ENCODE measurements at regions not wholly inside any gene's neighbourhood (a gene's known extent, or its start where the extent isn't known, plus 50 kb on each side); places are given as distances from the start of the nearest gene placed in this dataset.
"Not testable (repeated sequence)": the region's sequence is repeated elsewhere in the genome, so short reads cannot be mapped to it uniquely, and the experiment has no call there.

DNA sequence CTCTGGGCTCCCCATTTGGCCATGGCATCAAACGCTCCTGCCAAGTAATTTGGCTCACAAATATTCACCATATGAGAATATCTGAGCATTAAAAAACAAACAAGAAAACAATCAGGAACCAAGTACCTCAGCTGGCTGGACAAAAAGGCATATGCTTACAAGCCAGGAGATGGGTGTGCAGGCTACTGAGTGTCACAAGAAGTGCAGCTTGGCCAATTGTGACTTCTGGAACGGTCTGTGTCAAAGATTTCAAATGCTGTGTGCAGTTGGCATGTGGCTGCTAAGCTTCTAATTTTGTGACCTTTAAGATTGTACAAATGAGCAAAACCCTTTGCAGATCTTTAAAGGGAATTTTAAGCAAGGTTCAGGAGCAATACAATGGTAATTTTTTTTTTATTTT, 274.0 kb downstream of the ANAPC1 start:
- TF ChIP-seq, protein P1, sequence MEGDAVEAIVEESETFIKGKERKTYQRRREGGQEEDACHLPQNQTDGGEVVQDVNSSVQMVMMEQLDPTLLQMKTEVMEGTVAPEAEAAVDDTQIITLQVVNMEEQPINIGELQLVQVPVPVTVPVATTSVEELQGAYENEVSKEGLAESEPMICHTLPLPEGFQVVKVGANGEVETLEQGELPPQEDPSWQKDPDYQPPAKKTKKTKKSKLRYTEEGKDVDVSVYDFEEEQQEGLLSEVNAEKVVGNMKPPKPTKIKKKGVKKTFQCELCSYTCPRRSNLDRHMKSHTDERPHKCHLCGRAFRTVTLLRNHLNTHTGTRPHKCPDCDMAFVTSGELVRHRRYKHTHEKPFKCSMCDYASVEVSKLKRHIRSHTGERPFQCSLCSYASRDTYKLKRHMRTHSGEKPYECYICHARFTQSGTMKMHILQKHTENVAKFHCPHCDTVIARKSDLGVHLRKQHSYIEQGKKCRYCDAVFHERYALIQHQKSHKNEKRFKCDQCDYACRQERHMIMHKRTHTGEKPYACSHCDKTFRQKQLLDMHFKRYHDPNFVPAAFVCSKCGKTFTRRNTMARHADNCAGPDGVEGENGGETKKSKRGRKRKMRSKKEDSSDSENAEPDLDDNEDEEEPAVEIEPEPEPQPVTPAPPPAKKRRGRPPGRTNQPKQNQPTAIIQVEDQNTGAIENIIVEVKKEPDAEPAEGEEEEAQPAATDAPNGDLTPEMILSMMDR (IDR thresholded peaks at IDR 0.05) = not testable (repeated sequence)
- not testable (repeated sequence) for TF ChIP-seq POLR2AphosphoS5, EP300 (IDR thresholded peaks at IDR 0.05)

Data from gastroesophageal sphincter (tissue), 3 donors.